ENCODE measurements at regions not wholly inside any gene's neighbourhood (a gene's known extent, or its start where the extent isn't known, plus 50 kb on each side); places are given as distances from the start of the nearest gene placed in this dataset.
"Not testable (repeated sequence)": the region's sequence is repeated elsewhere in the genome, so short reads cannot be mapped to it uniquely, and the experiment has no call there.

DNA sequence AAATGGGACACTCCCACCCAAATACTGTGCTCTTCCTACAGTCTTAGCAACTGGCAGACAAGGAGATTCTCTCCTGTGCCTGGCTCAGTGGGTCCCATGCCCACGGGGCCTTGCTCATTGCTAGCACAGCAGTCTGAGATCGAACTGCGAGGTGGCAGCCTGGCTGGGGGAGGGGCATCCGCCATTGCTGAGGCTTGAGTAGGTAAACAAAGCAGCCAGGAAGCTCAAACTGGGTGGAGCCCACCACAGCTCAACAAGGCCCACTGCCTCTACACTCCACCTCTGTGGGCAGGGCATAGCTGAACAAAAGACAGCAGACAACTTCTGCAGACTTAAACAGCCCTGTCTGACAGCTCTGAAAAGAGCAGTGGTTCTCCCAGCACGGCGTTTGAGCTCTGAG lies 174.8 kb downstream of the COL12A1 start:
- H3K27me3 ChIP-seq, H3K9ac ChIP-seq, H4K20me1 ChIP-seq, H3K4me1 ChIP-seq, H3K36me3 ChIP-seq, H3K27ac ChIP-seq, H3K9me3 ChIP-seq, H3K4me2 ChIP-seq, H3K4me3 ChIP-seq: not testable (repeated sequence)

DNA sequence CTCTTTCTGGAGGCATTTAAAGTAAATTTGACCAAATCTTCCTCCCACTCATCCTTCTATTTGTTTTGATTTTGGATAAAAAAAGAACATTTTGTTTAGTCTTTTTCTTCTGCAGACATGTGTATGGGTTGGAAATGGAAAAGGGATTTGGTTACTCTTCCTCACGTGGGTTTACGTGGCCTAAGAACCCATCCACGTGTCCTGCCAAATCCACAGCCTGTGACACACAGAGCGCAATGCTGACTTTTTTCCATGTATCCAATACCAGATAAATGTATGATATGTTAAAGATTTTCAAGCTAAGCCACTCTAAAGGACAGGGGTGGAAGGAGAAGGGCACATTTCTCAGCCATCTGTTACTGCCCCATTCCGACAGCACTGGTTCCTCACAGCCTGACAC lies 176.5 kb downstream of the COL12A1 start:
- H3K27me3 ChIP-seq: no peaks in the 10 kb centered on the region
- no peaks in the 10 kb centered on the region for H3K4me1 ChIP-seq
- no peaks in the 10 kb centered on the region for H3K36me3 ChIP-seq
- H3K27ac ChIP-seq: no peak overlapping the region
- no peak overlapping the region for H3K4me3 ChIP-seq
- H3K9ac ChIP-seq: no peak overlapping the region
- no peaks in the 10 kb centered on the region for H4K20me1 ChIP-seq
- H3K4me2 ChIP-seq: no peak overlapping the region
- TF ChIP-seq Cebpa-rat (IDR thresholded peaks at IDR 0.05): no peak
- H3K9me3 ChIP-seq: no peaks in the 10 kb centered on the region

DNA sequence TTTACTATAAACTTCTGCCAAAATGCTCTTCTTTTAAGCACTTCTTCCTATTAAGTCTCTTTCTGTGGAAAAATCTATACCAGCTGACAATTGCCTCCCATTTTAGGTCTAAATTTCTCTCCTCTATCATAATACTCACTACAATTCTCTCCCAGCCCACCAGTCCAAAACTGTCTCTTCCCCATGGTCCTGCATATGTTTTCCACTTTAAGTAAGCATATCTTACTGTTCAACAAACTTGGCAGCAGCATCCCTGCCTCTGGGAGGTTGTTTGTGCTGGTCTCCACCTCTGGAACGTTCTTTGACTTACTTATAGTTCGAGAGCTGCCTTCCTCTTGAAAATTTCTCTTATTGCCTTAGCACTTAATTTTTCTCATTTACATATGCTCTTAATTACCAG lies 180.5 kb downstream of the COL12A1 start:
- Histone ChIP-seq H3K9ac (no peak overlapping the region), H3K27ac (no peak overlapping the region), H3K9me3 (no peaks in the 10 kb centered on the region), H4K20me1 (no peaks in the 10 kb centered on the region), H3K27me3 (no peaks in the 10 kb centered on the region), H3K4me3 (no peak overlapping the region), H3K4me2 (no peak overlapping the region), H3K36me3 (no peaks in the 10 kb centered on the region), H3K4me1 (no peaks in the 10 kb centered on the region)
- no peak for TF ChIP-seq Cebpa-rat (IDR thresholded peaks at IDR 0.05)

DNA sequence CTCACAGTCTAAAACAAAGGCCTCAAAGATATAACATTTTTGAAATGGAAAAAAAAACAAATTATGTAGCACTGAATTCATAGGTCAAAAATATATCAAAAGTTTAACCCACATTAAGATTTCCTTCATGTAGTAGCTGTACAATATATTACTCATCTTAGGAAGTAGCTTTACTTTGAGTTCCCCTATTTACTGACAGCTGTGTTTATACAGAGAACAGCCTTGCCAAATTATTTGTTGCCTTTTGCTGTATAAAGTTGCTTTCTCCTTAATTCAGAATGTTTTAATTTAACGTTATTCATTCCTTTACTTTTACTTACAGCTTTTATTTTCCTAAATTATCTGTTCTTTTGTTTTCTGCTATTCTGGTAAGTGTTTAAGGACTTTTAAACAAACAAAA lies 181.0 kb downstream of the COL12A1 start:
- no peaks in the 10 kb centered on the region for H3K36me3 ChIP-seq
- no peak overlapping the region for H3K27ac ChIP-seq
- H3K4me1 ChIP-seq: no peaks in the 10 kb centered on the region
- no peaks in the 10 kb centered on the region for H4K20me1 ChIP-seq
- H3K4me3 ChIP-seq: no peak overlapping the region
- no peak for TF ChIP-seq Cebpa-rat (IDR thresholded peaks at IDR 0.05)
- no peak overlapping the region for H3K4me2 ChIP-seq
- H3K9ac ChIP-seq: no peak overlapping the region
- H3K9me3 ChIP-seq: no peaks in the 10 kb centered on the region
- no peaks in the 10 kb centered on the region for H3K27me3 ChIP-seq

DNA sequence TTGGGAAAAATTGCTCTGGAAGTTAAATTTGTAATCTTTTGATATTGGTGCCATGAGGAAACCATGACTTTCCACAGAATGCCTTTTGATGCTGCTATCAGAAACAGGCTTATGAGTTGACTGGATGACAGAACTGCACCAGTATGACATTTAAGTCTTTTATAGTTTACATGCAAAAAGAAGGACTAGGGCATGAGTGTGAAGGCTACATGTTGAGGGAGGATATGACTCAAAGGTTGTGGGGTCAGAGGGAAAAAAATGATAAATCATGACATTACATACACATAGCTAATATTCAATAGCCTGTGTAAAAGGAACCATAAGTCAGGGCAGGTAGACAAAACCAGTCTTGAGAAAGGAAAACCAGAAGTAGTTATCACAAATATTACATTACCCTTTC lies 182.2 kb downstream of the COL12A1 start:
- H3K27me3 ChIP-seq: no peaks in the 10 kb centered on the region
- no peaks in the 10 kb centered on the region for H3K36me3 ChIP-seq
- no peaks in the 10 kb centered on the region for H3K4me1 ChIP-seq
- no peak for TF ChIP-seq Cebpa-rat (IDR thresholded peaks at IDR 0.05)
- H3K9me3 ChIP-seq: no peaks in the 10 kb centered on the region
- H4K20me1 ChIP-seq: no peaks in the 10 kb centered on the region
- no peak overlapping the region for H3K27ac ChIP-seq
- H3K4me3 ChIP-seq: no peak overlapping the region
- no peak overlapping the region for H3K9ac ChIP-seq
- no peak overlapping the region for H3K4me2 ChIP-seq

DNA sequence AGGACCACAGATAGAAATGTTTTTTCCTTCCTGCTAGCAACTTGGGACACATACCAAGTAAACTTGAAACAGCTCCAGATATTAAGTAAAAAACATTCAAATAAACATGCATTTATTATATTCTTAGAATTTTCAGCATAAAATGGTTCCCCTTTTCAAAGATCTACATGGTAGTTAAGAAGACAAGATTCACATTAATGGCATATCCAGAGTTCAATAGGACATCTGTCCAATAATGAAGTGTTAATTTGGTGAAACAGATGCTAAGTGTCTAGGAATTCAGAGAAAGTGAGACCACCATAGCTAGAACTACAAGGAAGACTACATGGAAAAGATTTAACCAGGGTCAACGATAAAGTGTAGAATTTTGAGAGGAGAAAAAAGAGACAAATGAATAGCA lies 184.9 kb downstream of the COL12A1 start:
- H3K27me3 ChIP-seq: no peaks in the 10 kb centered on the region
- no peaks in the 10 kb centered on the region for H3K9me3 ChIP-seq
- H3K4me1 ChIP-seq: no peaks in the 10 kb centered on the region
- no peak for TF ChIP-seq Cebpa-rat (IDR thresholded peaks at IDR 0.05)
- no peak overlapping the region for H3K4me3 ChIP-seq
- no peaks in the 10 kb centered on the region for H4K20me1 ChIP-seq
- H3K4me2 ChIP-seq: no peak overlapping the region
- H3K36me3 ChIP-seq: no peaks in the 10 kb centered on the region
- H3K27ac ChIP-seq: no peak overlapping the region
- H3K9ac ChIP-seq: no peak overlapping the region

DNA sequence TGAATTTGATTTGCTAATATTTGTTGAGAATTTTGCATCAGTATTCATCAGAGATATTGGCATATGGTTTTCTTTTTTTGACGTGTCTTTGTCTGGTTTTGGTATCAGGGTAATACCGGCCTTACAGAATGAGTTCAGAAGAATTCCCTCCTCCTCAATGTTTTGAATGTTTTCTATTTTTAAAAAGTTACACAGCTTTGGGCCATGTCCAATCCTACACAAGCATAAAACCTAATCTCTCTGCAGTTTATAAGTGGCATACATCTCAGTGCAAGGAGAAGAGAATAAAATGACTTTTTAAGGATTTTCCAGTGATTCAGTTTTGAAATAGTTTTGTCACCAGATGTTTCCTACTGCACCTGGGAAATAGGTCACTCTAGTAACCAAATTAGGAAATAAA lies 185.5 kb downstream of the COL12A1 start:
- no peak overlapping the region for H3K27ac ChIP-seq

DNA sequence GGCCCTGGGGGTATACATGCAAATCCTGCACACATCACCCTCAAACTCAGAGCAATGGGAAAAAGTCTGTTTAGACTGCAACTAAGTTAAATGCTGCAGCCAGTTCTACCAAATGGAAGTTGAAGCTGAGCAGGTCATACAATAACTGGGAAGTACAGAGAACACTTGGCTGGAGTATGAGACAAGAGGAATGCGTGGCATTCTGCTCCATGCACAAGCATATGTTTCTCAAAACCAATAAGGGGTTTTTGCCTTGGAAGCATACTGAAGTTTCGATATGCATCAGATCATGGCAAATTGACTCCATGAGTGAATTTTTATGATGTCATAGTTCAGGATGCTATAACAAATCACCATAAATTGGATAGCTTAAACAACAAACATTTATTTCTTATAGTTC lies 193.8 kb downstream of the COL12A1 start:
- Histone ChIP-seq H3K9ac (no peak overlapping the region), H3K36me3 (no peaks in the 10 kb centered on the region), H3K9me3 (no peaks in the 10 kb centered on the region), H3K27me3 (no peaks in the 10 kb centered on the region), H3K4me2 (no peak overlapping the region), H3K27ac (no peak overlapping the region), H3K4me3 (no peak overlapping the region), H3K4me1 (no peaks in the 10 kb centered on the region), H4K20me1 (no peaks in the 10 kb centered on the region)
- TF ChIP-seq Cebpa-rat (IDR thresholded peaks at IDR 0.05): no peak

More for the DNA sequence above, 185.5 kb downstream of the COL12A1 start:
- Histone ChIP-seq H3K4me2 (no peak overlapping the region), H4K20me1 (no peaks in the 10 kb centered on the region), H3K27me3 (no peaks in the 10 kb centered on the region), H3K4me3 (no peak overlapping the region), H3K36me3 (no peaks in the 10 kb centered on the region), H3K4me1 (no peaks in the 10 kb centered on the region), H3K9me3 (no peaks in the 10 kb centered on the region), H3K9ac (no peak overlapping the region)
- TF ChIP-seq Cebpa-rat (IDR thresholded peaks at IDR 0.05): no peak

DNA sequence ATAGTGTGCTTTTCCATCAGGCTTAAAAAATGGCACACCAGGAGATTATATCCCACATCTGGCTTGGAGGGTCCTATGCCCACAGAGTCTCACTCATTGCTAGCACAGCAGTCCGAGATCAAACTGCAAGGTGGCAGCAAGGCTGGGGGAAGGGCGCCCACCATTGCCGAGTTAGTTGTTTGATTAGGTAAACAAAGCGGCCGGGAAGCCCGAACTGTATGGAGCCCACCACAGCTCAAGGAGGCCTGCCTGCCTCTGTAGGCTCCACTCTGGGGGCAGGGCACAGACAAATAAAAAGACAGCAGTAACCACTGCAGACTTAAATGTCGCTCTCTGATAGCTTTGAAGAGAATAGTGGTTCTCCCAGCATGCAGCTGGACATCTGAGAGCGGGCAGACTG lies 201.9 kb downstream of the COL12A1 start:
- not testable (repeated sequence) for H3K36me3 ChIP-seq, H3K4me3 ChIP-seq, H3K9me3 ChIP-seq, H3K27ac ChIP-seq, H3K4me1 ChIP-seq, H3K27me3 ChIP-seq, H3K4me2 ChIP-seq, H4K20me1 ChIP-seq, H3K9ac ChIP-seq

DNA sequence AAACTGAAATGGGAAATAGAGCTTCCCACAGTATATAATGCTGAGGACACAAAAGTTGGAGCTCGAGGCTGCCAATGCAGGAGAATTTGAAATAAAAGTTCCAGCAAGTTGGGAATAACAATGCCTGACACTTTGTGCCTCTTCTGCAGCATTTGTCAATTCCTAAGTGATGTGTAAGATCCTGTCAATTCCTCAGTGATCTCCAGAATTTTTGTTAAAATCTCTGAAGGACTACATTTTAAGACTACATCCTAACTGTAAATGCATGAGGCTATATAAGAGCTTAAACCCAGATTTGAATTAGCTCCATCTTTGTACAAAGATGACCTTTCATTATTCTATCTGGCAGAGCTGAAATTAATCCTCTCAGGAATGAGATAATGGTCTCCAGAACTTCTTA lies 208.2 kb downstream of the COL12A1 start:
- H3K4me2 ChIP-seq: no peak overlapping the region
- no peaks in the 10 kb centered on the region for H3K36me3 ChIP-seq
- H4K20me1 ChIP-seq: no peaks in the 10 kb centered on the region
- no peaks in the 10 kb centered on the region for H3K9me3 ChIP-seq
- no peak overlapping the region for H3K9ac ChIP-seq
- no peak overlapping the region for H3K4me3 ChIP-seq
- no peak overlapping the region for H3K27ac ChIP-seq
- no peak for TF ChIP-seq Cebpa-rat (IDR thresholded peaks at IDR 0.05)
- H3K27me3 ChIP-seq: no peaks in the 10 kb centered on the region
- no peaks in the 10 kb centered on the region for H3K4me1 ChIP-seq

DNA sequence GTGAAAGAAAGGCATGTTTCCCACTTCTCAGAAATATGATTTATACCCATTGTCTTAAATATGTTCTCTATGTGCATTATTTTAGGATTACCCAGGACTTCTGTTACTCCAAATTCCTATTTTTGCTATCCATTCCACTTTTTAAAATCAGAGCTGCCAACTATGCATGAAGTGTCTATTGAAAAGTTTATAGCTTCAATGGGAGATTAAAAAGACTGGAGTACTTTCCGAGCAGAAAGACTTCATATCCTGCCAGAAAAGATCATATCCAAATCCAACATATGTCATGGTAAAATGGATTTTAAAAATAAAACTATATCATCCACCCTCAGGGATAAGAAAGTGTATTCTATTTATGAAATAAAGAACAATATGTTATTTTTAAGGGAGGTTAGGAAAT lies 212.7 kb downstream of the COL12A1 start:
- Histone ChIP-seq H3K9me3 (no peaks in the 10 kb centered on the region), H3K27me3 (no peaks in the 10 kb centered on the region), H3K4me3 (no peak overlapping the region), H3K9ac (no peak overlapping the region), H3K4me2 (no peak overlapping the region), H4K20me1 (no peaks in the 10 kb centered on the region), H3K27ac (no peak overlapping the region), H3K36me3 (no peaks in the 10 kb centered on the region), H3K4me1 (no peaks in the 10 kb centered on the region)
- no peak for TF ChIP-seq Cebpa-rat (IDR thresholded peaks at IDR 0.05)

Measured in BLaER1 (cell line).